NCI-H1417 (cell line): ENCODE measurements at regions not wholly inside any gene's neighbourhood (a gene's known extent, or its start where the extent isn't known, plus 50 kb on each side); places are given as distances from the start of the nearest gene placed in this dataset.

Experiments used
- DNase-seq, 3 experiments: peaks; one replicate each; lab custom pipeline; 2025; lab: John Stamatoyannopoulos, UW

- no peak for DNase-seq
These were observed 102.3 kb upstream of the PROK2 start for GRCh38 chr3:71887256-71887655.

- DNase-seq = no peak
These were observed 100.1 kb upstream of the PROK2 start for GRCh38 chr3:71885006-71885405.

- no peak for DNase-seq
These were observed 96.8 kb upstream of the PROK2 start for GRCh38 chr3:71881732-71882131.

GRCh38 chr3:71881041-71881440 is 96.1 kb upstream of the PROK2 start:
- DNase-seq = no peak

- no peak for DNase-seq
These were observed 94.1 kb upstream of the PROK2 start for GRCh38 chr3:71879089-71879488.

GRCh38 chr3:71876135-71877105 is 91.5 kb upstream of the PROK2 start:
- no peak for DNase-seq

GRCh38 chr3:71875461-71875947 is 90.6 kb upstream of the PROK2 start:
- peak; percentile 60 to 79 (median 66) for DNase-seq

GRCh38 chr3:71874618-71875017 is 89.7 kb upstream of the PROK2 start:
- DNase-seq = no peak

- no peak for DNase-seq
These were observed 88.2 kb upstream of the PROK2 start for GRCh38 chr3:71873093-71873611.

GRCh38 chr3:71872256-71872655 is 87.3 kb upstream of the PROK2 start:
- no peak for DNase-seq

GRCh38 chr3:71870966-71871512 is 86.1 kb upstream of the PROK2 start:
- DNase-seq = no peak

GRCh38 chr3:71868876-71869275 is 83.9 kb upstream of the PROK2 start:
- no peak for DNase-seq

GRCh38 chr3:71865727-71866126 is 80.8 kb upstream of the PROK2 start:
- no peak for DNase-seq

GRCh38 chr3:71863563-71864190 is 78.7 kb upstream of the PROK2 start:
- no peak for DNase-seq

- no peak for DNase-seq
These were observed 77.6 kb upstream of the PROK2 start for GRCh38 chr3:71862371-71863140.

- DNase-seq = peak; percentile 8 to 66 (median 27)
These were observed 74.2 kb upstream of the PROK2 start for GRCh38 chr3:71859123-71859519.

GRCh38 chr3:71858503-71859122 is 73.7 kb upstream of the PROK2 start:
- no peak for DNase-seq

- DNase-seq = no peak
These were observed 73.0 kb upstream of the PROK2 start for GRCh38 chr3:71857956-71858355.

GRCh38 chr3:71854706-71855105 is 69.8 kb upstream of the PROK2 start:
- no peak for DNase-seq

GRCh38 chr3:71854096-71854495 is 69.1 kb upstream of the PROK2 start:
- DNase-seq = no peak

- no peak for DNase-seq
These were observed 66.9 kb upstream of the PROK2 start for GRCh38 chr3:71851878-71852277.
